ENCODE measurements at regions not wholly inside any gene's neighbourhood (a gene's known extent, or its start where the extent isn't known, plus 50 kb on each side); places are given as distances from the start of the nearest gene placed in this dataset.

DNA sequence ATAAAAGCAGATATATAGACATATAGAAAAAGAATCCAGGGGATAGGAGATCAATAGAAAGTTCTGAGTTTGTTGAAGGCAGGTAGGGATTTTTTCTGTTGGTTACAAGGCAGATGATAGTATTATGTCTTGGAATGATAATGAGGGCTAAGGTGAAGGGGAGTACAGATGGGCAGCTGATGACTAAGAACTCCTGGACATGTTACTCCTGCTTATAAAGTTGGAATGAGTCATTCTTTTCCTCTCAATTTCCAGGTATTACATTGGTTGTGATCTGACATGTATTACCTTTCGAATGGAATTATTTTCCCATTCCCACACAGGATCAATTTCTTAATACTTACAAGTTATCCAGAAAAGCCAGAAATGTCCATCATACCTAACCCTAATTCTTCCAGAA is 545.2 kb upstream of the MGAT4C start:
- H3K4me1 Mint-ChIP-seq (ENCODE audit: low read depth): no peaks in the 10 kb centered on the region
- H3K4me3 Mint-ChIP-seq: no peak overlapping the region
- ChIA-PET POLR2A (no interaction called here), CTCF (no interaction called here)
- H3K4me3 ChIP-seq (ENCODE audit: low read length): no peak overlapping the region
- no peak overlapping the region for H3K27ac ChIP-seq (ENCODE audit: low read depth in 1 of 2, low read length in 2 of 2)
- peaks cover 6% of the 10 kb centered on the region for H3K9me3 Mint-ChIP-seq
- no peak for ATAC-seq (ENCODE audit: poor library complexity)
- intact Hi-C loops (cut with DNase I, micrococcal nuclease): no loop called here
- no peak for DNase-seq
- H3K9me3 ChIP-seq (ENCODE audit: control insufficient read depth in 1 of 2, insufficient read depth in 1 of 2, low read length in 2 of 2): no peaks in the 10 kb centered on the region
- no peaks in the 10 kb centered on the region for H3K4me1 ChIP-seq (ENCODE audit: insufficient read depth, low read length)
- H3K36me3 ChIP-seq (ENCODE audit: insufficient read depth, low read length): no peaks in the 10 kb centered on the region
- H3K27ac Mint-ChIP-seq: no peak overlapping the region
- TF ChIP-seq, protein P1, sequence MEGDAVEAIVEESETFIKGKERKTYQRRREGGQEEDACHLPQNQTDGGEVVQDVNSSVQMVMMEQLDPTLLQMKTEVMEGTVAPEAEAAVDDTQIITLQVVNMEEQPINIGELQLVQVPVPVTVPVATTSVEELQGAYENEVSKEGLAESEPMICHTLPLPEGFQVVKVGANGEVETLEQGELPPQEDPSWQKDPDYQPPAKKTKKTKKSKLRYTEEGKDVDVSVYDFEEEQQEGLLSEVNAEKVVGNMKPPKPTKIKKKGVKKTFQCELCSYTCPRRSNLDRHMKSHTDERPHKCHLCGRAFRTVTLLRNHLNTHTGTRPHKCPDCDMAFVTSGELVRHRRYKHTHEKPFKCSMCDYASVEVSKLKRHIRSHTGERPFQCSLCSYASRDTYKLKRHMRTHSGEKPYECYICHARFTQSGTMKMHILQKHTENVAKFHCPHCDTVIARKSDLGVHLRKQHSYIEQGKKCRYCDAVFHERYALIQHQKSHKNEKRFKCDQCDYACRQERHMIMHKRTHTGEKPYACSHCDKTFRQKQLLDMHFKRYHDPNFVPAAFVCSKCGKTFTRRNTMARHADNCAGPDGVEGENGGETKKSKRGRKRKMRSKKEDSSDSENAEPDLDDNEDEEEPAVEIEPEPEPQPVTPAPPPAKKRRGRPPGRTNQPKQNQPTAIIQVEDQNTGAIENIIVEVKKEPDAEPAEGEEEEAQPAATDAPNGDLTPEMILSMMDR (IDR thresholded peaks at IDR 0.05): no peak
- no peaks in the 10 kb centered on the region for H3K27me3 Mint-ChIP-seq
- H3K27me3 ChIP-seq (ENCODE audit: control insufficient read depth in 1 of 2, insufficient read depth in 2 of 2, low read length in 2 of 2): no peaks in the 10 kb centered on the region
- H3K36me3 Mint-ChIP-seq (ENCODE audit: low read depth): no peaks in the 10 kb centered on the region

DNA sequence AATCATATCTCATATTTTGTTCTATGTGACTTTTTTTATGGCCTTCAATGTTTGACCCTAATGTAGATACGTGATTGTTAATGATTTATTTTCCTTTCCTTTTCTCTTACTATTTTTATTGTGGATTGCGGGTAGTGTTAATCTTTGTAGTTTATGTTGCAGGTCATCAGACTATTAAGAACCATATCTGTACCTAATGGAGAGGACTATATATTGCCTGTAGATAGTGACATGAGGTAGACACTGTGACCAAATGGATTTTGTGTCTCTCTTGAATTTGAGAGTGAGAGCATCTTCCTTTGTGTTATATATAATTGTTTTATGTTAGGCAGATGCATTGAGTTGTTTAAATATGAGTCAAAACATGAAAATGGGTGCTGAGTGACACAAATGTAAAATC is 543.4 kb upstream of the MGAT4C start:
- CTCF ChIA-PET: no interaction called here

DNA sequence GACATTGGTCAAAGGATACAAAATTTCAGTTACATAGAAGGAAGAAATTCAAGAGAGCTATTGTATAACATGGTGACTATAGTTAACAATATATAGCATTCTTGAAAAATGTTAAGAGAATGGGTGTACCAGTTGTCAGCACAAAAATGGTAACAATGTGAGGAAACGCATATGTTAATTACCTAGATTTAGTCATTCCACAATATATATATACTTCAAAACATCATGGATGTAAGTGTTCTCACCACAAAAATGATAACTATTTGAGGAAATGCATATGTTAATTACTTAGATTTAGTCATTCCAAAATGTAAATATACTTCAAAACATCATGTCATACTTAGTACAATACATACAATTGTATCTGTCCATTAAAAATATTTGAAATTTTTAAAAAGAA is 540.4 kb upstream of the MGAT4C start:
- DNase-seq (no peak), ATAC-seq (ENCODE audit: poor library complexity) (no peak)
- Histone ChIP-seq H3K27ac (ENCODE audit: low read depth in 1 of 2, low read length in 2 of 2) (no peak overlapping the region), H3K4me3 (ENCODE audit: low read length) (no peak overlapping the region), H3K27me3 (ENCODE audit: control insufficient read depth in 1 of 2, insufficient read depth in 2 of 2, low read length in 2 of 2) (no peaks in the 10 kb centered on the region), H3K4me1 (ENCODE audit: insufficient read depth, low read length) (no peaks in the 10 kb centered on the region), H3K9me3 (ENCODE audit: control insufficient read depth in 1 of 2, insufficient read depth in 1 of 2, low read length in 2 of 2) (peaks cover 0 to 5% of the 10 kb centered on the region in 2 experiments), H3K36me3 (ENCODE audit: insufficient read depth, low read length) (no peaks in the 10 kb centered on the region)
- intact Hi-C loops (cut with DNase I, micrococcal nuclease): no loop called here
- TF ChIP-seq, protein P1 (IDR thresholded peaks at IDR 0.05): no peak
- Mint-ChIP-seq H3K4me3 (no peak overlapping the region), H3K4me1 (ENCODE audit: low read depth) (no peaks in the 10 kb centered on the region), H3K27me3 (no peaks in the 10 kb centered on the region), H3K9me3 (peaks cover 12% of the 10 kb centered on the region), H3K27ac (no peak overlapping the region), H3K36me3 (ENCODE audit: low read depth) (no peaks in the 10 kb centered on the region)
- ChIA-PET POLR2A (no interaction called here), CTCF (no interaction called here)

More for the DNA sequence above, 543.4 kb upstream of the MGAT4C start:
- no peaks in the 10 kb centered on the region for H3K9me3 ChIP-seq (ENCODE audit: control insufficient read depth in 1 of 2, insufficient read depth in 1 of 2, low read length in 2 of 2)
- H3K9me3 Mint-ChIP-seq: peaks cover 12% of the 10 kb centered on the region
- intact Hi-C loops (cut with DNase I, micrococcal nuclease): no loop called here
- no peak overlapping the region for H3K27ac ChIP-seq (ENCODE audit: low read depth in 1 of 2, low read length in 2 of 2)
- H3K4me1 ChIP-seq (ENCODE audit: insufficient read depth, low read length): no peaks in the 10 kb centered on the region
- no peaks in the 10 kb centered on the region for H3K27me3 ChIP-seq (ENCODE audit: control insufficient read depth in 1 of 2, insufficient read depth in 2 of 2, low read length in 2 of 2)
- H3K4me3 Mint-ChIP-seq: no peak overlapping the region
- DNase-seq (no peak), ATAC-seq (ENCODE audit: poor library complexity) (no peak)
- no peaks in the 10 kb centered on the region for H3K36me3 ChIP-seq (ENCODE audit: insufficient read depth, low read length)
- no peak overlapping the region for H3K27ac Mint-ChIP-seq
- H3K27me3 Mint-ChIP-seq: no peaks in the 10 kb centered on the region
- H3K4me1 Mint-ChIP-seq (ENCODE audit: low read depth): no peaks in the 10 kb centered on the region
- POLR2A ChIA-PET: no interaction called here
- no peaks in the 10 kb centered on the region for H3K36me3 Mint-ChIP-seq (ENCODE audit: low read depth)
- no peak overlapping the region for H3K4me3 ChIP-seq (ENCODE audit: low read length)
- TF ChIP-seq, protein P1 (IDR thresholded peaks at IDR 0.05): no peak

Data from CD4-positive, alpha-beta T cell (primary cell).